H7 (cell line): ENCODE measurements at regions not wholly inside any gene's neighbourhood (a gene's known extent, or its start where the extent isn't known, plus 50 kb on each side); places are given as distances from the start of the nearest gene placed in this dataset.
A peak's percentile ranks its signal among the peaks of the same experiment; 100 is the strongest.
"Not testable (repeated sequence)": the region's sequence is repeated elsewhere in the genome, so short reads cannot be mapped to it uniquely, and the experiment has no call there.

Source experiments
- DNase-seq: peaks from one replicate; pipeline ENCODE4 v3.0.0; 2012
- H3K27me3 ChIP-seq: 2 replicates; pipeline ENCODE4 v1.6.0; 2011; ENCODE audit warnings: mild to moderate bottlenecking, low read length; ENCODE audit not compliant: control insufficient read depth, insufficient read depth
- H3K36me3 ChIP-seq: replicated peaks from 2 replicates; pipeline ENCODE4 v1.5.1; 2011; ENCODE audit warnings: low read length; ENCODE audit not compliant: control insufficient read depth, insufficient read depth
- H3K4me3 ChIP-seq: 2 replicates; pipeline ENCODE4 v1.5.1; 2011; ENCODE audit warnings: low read depth, mild to moderate bottlenecking, control low read depth, low read length, moderate library complexity; ENCODE audit not compliant: insufficient read depth

- no peak for DNase-seq
- Histone ChIP-seq H3K4me3 (no peak overlapping the region), H3K27me3 (no peaks in the 10 kb centered on the region), H3K36me3 (no peaks in the 10 kb centered on the region)
These were observed 388.5 kb upstream of the CHRM2 start for GRCh38 chr7:136479922-136480321.

- no peak overlapping the region for H3K4me3 ChIP-seq
- H3K27me3 ChIP-seq, result no peaks in the 10 kb centered on the region
- no peaks in the 10 kb centered on the region for H3K36me3 ChIP-seq
- no peak for DNase-seq
These were observed 398.3 kb upstream of the CHRM2 start for GRCh38 chr7:136470179-136470578.

GRCh38 chr7:136452949-136453348 is 415.5 kb upstream of the CHRM2 start:
- Histone ChIP-seq H3K4me3 (no peak overlapping the region), H3K27me3 (no peaks in the 10 kb centered on the region), H3K36me3 (no peaks in the 10 kb centered on the region)
- DNase-seq, result no peak

GRCh38 chr7:136446751-136447150 is 421.7 kb upstream of the CHRM2 start:
- no peak for DNase-seq
- no peak overlapping the region for H3K4me3 ChIP-seq

GRCh38 chr7:136441835-136442234 is 426.6 kb upstream of the CHRM2 start:
- Histone ChIP-seq H3K27me3 (no peaks in the 10 kb centered on the region), H3K4me3 (no peak overlapping the region), H3K36me3 (no peaks in the 10 kb centered on the region)
- DNase-seq, result no peak

More at GRCh38 chr7:136446751-136447150, 421.7 kb upstream of the CHRM2 start:
- no peaks in the 10 kb centered on the region for H3K36me3 ChIP-seq
- H3K27me3 ChIP-seq, result no peaks in the 10 kb centered on the region

GRCh38 chr7:136431736-136432135 is 436.7 kb upstream of the CHRM2 start:
- DNase-seq, H3K27me3 ChIP-seq, H3K4me3 ChIP-seq, H3K36me3 ChIP-seq: not testable (repeated sequence)

GRCh38 chr7:136424058-136424457 is 444.4 kb upstream of the CHRM2 start:
- H3K36me3 ChIP-seq, result no peaks in the 10 kb centered on the region
- DNase-seq, result no peak

GRCh38 chr7:136419740-136420139 is 442.6 kb upstream of the MTPN start:
- not testable (repeated sequence) for DNase-seq, H3K27me3 ChIP-seq, H3K36me3 ChIP-seq, H3K4me3 ChIP-seq

More at GRCh38 chr7:136424058-136424457, 444.4 kb upstream of the CHRM2 start:
- Histone ChIP-seq H3K27me3 (no peaks in the 10 kb centered on the region), H3K4me3 (no peak overlapping the region)

- Histone ChIP-seq H3K4me3 (no peak overlapping the region), H3K36me3 (no peaks in the 10 kb centered on the region)
These were observed 435.8 kb upstream of the MTPN start for GRCh38 chr7:136412952-136413351.

GRCh38 chr7:136405931-136406777 is 429.0 kb upstream of the MTPN start:
- Histone ChIP-seq H3K36me3 (no peaks in the 10 kb centered on the region), H3K27me3 (peaks cover 6% of the 10 kb centered on the region), H3K4me3 (peak overlapping the region; percentile 5; the same call in 1 of the 2 replicates)
- DNase-seq, result peak; percentile 31

More at GRCh38 chr7:136412952-136413351, 435.8 kb upstream of the MTPN start:
- no peak for DNase-seq
- no peaks in the 10 kb centered on the region for H3K27me3 ChIP-seq

- DNase-seq, result no peak
- Histone ChIP-seq H3K4me3 (no peak overlapping the region), H3K36me3 (no peaks in the 10 kb centered on the region), H3K27me3 (peaks cover 13% of the 10 kb centered on the region)
These were observed 426.4 kb upstream of the MTPN start for GRCh38 chr7:136403591-136403990.

- no peaks in the 10 kb centered on the region for H3K36me3 ChIP-seq
- H3K4me3 ChIP-seq, result no peak overlapping the region
- H3K27me3 ChIP-seq, result peaks cover 13% of the 10 kb centered on the region
- DNase-seq, result no peak
These were observed 423.7 kb upstream of the MTPN start for GRCh38 chr7:136400877-136401276.

- H3K27me3 ChIP-seq, result peaks cover 13% of the 10 kb centered on the region
- DNase-seq, result peak; percentile 6
- H3K4me3 ChIP-seq, result no peak overlapping the region
These were observed 422.2 kb upstream of the MTPN start for GRCh38 chr7:136399385-136399784.

GRCh38 chr7:136392856-136393255 is 415.7 kb upstream of the MTPN start:
- H3K4me3 ChIP-seq, result no peak overlapping the region
- no peaks in the 10 kb centered on the region for H3K27me3 ChIP-seq
- no peak for DNase-seq
- H3K36me3 ChIP-seq, result no peaks in the 10 kb centered on the region

More at GRCh38 chr7:136399385-136399784, 422.2 kb upstream of the MTPN start:
- no peaks in the 10 kb centered on the region for H3K36me3 ChIP-seq

GRCh38 chr7:136391371-136391770 is 414.2 kb upstream of the MTPN start:
- Histone ChIP-seq H3K36me3 (no peaks in the 10 kb centered on the region), H3K4me3 (no peak overlapping the region), H3K27me3 (no peaks in the 10 kb centered on the region)
- no peak for DNase-seq
